ENCODE measurements at regions not wholly inside any gene's neighbourhood (a gene's known extent, or its start where the extent isn't known, plus 50 kb on each side); places are given as distances from the start of the nearest gene placed in this dataset.

- DNase-seq (ENCODE audit: low read depth in 2 of 2) = no peak
Observed at GRCh38 chr13:107392205-107392604, 823.1 kb downstream of the LIG4 start.

GRCh38 chr13:107387525-107387924, 819.6 kb upstream of the ARGLU1 start:
- DNase-seq (ENCODE audit: low read depth in 2 of 2) = no peak

GRCh38 chr13:107379407-107380155, 811.6 kb upstream of the ARGLU1 start:
- no peak for DNase-seq (ENCODE audit: low read depth in 2 of 2)

- DNase-seq (ENCODE audit: low read depth in 2 of 2) = no peak
Observed at GRCh38 chr13:107376341-107377125, 808.6 kb upstream of the ARGLU1 start.

GRCh38 chr13:107375701-107376340, 807.9 kb upstream of the ARGLU1 start:
- DNase-seq (ENCODE audit: low read depth in 2 of 2) = no peak

GRCh38 chr13:107374038-107374437, 806.1 kb upstream of the ARGLU1 start:
- no peak for DNase-seq (ENCODE audit: low read depth in 2 of 2)

GRCh38 chr13:107373551-107373950, 805.6 kb upstream of the ARGLU1 start:
- no peak for DNase-seq (ENCODE audit: low read depth in 2 of 2)

GRCh38 chr13:107370015-107370785, 802.3 kb upstream of the ARGLU1 start:
- DNase-seq (ENCODE audit: low read depth in 2 of 2) = no peak

GRCh38 chr13:107367258-107367657, 799.3 kb upstream of the ARGLU1 start:
- no peak for DNase-seq (ENCODE audit: low read depth in 2 of 2)

GRCh38 chr13:107365466-107366215, 797.7 kb upstream of the ARGLU1 start:
- DNase-seq (ENCODE audit: low read depth in 2 of 2) = no peak

GRCh38 chr13:107364658-107365057, 796.7 kb upstream of the ARGLU1 start:
- DNase-seq (ENCODE audit: low read depth in 2 of 2) = no peak

GRCh38 chr13:107361666-107362065, 793.7 kb upstream of the ARGLU1 start:
- no peak for DNase-seq (ENCODE audit: low read depth in 2 of 2)

GRCh38 chr13:107360010-107360409, 792.1 kb upstream of the ARGLU1 start:
- no peak for DNase-seq (ENCODE audit: low read depth in 2 of 2)

- DNase-seq (ENCODE audit: low read depth in 2 of 2) = no peak
Observed at GRCh38 chr13:107358866-107359265, 790.9 kb upstream of the ARGLU1 start.

- no peak for DNase-seq (ENCODE audit: low read depth in 2 of 2)
Observed at GRCh38 chr13:107351305-107351704, 783.4 kb upstream of the ARGLU1 start.

GRCh38 chr13:107348925-107349324, 781.0 kb upstream of the ARGLU1 start:
- DNase-seq (ENCODE audit: low read depth in 2 of 2) = no peak

GRCh38 chr13:107348471-107348870, 780.5 kb upstream of the ARGLU1 start:
- DNase-seq (ENCODE audit: low read depth in 2 of 2) = no peak

GRCh38 chr13:107347641-107348369, 779.9 kb upstream of the ARGLU1 start:
- no peak for DNase-seq (ENCODE audit: low read depth in 2 of 2)

- no peak for DNase-seq (ENCODE audit: low read depth in 2 of 2)
Observed at GRCh38 chr13:107342747-107343146, 774.8 kb upstream of the ARGLU1 start.

GRCh38 chr13:107339209-107339608, 771.3 kb upstream of the ARGLU1 start:
- no peak for DNase-seq (ENCODE audit: low read depth in 2 of 2)

Data from stimulated activated CD8-positive, alpha-beta memory T cell treated with anti-CD3 and anti-CD28 coated beads, Interleukin-7, amount 100 ng/mL, for 1 hour (primary cell).